ENCODE measurements at regions not wholly inside any gene's neighbourhood (a gene's known extent, or its start where the extent isn't known, plus 50 kb on each side); places are given as distances from the start of the nearest gene placed in this dataset.

DNA sequence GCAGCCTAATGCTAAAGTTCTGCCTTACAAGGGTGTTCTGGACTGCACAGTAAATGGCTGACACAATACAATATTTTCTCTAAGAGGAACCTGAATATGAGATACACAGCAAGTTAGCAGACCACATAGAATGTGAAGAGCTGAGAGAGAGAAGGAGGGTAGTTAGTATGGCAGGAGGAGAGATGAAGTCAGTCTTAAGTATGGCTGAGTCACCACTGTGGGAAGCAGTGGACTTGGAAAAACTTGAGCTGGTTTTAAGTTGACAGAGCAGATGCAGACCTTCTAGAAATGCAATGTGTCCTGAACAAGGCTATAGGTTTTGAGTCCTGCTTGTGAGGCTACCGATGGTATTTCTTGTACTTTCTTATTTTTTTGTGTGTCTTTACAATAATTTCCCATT is 172.5 kb downstream of the SH2D1A start:
- DNase-seq (ENCODE audit: low read depth in 2 of 3, low spot score in 2 of 3) = no peak

DNA sequence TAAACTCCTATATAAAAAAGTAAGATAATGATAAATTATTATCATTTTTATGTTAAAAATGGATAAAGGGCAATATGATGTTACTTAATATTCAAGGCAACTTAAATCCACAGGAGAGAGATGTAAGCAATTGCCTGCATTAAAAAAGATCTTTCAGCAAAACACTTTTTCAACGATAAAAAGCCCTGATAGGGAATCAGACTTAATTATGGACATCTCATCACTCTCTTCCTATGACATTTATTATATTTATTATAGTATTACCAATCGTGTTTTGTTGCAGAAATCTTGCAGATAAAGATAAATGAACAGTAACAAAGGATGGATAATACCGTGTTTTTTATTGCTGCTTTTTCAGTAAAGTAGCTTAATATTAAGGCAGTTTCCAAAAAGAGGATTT is 178.5 kb downstream of the SH2D1A start:
- DNase-seq (ENCODE audit: low read depth in 2 of 3, low spot score in 2 of 3) = no peak

DNA sequence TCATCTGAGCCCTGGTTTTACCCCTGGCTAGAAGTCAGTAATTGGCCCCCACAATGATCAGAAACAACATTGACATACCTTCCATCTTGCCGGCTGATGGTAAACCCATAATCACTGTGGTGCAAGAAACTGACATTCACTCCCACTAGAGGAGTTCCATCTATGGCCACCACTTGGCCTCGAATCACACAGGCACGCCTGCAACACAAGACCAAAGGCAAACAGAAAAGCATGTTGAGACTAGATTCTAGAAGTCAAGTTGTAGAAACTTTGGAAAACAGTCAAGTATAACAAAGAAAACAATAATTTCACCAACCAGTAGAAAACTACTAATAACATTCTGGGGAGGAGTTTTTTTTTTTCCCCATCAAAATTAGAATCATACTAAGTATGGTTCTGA is 183.4 kb downstream of the SH2D1A start:
- no peak for DNase-seq (ENCODE audit: low read depth in 2 of 3, low spot score in 2 of 3)

DNA sequence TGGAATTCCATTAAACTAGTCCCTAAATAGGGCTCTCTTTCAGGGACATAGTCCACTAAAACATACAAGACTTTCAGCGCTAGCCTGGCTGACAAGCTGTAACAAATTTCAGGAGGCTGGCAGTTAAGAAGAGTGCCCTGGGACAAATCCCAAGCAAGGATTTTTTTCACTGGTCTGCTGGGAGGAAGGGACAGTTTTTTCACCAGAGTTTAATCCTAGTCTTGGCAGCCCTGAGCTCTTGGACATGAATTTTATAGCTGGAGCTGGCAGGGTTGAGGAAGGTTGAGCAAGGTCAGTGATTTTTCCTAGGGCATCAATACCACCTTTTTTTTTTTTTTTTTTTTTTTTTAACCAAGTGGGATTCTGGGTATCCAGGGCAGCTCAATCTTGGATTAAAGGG is 184.4 kb downstream of the SH2D1A start:
- DNase-seq (ENCODE audit: low read depth in 2 of 3, low spot score in 2 of 3) = no peak

DNA sequence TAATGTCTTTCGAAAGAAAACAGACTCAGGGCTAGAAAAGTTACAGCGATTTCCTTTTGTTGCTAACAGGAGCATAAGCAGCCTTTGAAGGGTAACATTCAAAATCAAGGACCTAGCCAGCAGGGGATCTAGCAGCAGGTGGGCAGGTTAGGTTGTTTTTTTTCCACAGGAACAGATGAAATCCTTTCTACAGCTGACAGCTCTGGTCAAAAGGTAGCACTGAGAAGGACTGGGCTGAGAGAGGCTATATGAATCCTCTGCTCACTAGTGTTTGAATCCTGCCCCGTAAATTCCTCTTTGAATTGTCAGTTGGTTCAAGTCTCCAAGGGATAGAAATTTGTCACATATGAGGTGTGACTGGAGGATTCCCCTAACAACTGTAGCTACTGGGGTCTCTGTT is 188.2 kb downstream of the SH2D1A start:
- no peak for DNase-seq (ENCODE audit: low read depth in 2 of 3, low spot score in 2 of 3)

DNA sequence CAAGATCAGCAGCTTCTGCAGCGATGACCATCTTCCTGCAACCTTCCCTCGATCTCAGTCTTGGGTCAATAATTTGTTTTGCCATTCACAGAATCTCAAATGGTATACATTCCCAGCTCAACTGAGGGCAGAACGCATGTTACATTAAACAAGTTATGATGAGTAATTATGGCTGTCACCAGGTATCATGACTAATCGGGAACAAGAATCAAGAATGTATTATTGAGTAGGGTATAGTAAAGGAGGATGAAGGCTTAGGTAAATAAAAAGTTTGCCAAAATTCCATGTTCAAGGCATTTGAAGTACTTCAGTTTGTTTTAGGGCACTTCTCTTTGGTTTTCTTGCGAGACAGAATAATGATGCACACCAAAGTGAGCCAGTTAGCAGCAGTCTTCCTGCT is 194.1 kb downstream of the SH2D1A start:
- DNase-seq (ENCODE audit: low read depth in 2 of 3, low spot score in 2 of 3) = no peak

DNA sequence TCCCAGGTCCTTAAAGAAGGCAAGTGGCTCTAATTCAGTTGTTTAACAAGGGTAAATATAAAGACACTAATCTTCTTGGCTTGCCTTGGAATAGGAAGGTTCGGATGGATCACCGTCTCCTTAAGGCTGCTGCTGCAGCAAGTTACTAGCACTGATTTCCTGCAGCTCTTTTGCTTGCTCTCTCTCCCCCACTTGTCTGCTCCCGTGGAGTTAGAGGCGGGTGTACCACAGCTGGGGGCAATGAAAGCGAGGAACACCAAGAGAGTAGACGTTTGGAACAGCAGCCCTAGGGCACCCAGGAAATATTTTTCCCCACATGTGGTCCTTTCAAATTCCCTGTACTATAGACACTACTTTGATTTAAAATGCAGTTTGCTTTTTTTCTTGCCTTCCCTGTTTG is 202.2 kb downstream of the SH2D1A start:
- DNase-seq (ENCODE audit: low read depth in 2 of 3, low spot score in 2 of 3) = no peak

DNA sequence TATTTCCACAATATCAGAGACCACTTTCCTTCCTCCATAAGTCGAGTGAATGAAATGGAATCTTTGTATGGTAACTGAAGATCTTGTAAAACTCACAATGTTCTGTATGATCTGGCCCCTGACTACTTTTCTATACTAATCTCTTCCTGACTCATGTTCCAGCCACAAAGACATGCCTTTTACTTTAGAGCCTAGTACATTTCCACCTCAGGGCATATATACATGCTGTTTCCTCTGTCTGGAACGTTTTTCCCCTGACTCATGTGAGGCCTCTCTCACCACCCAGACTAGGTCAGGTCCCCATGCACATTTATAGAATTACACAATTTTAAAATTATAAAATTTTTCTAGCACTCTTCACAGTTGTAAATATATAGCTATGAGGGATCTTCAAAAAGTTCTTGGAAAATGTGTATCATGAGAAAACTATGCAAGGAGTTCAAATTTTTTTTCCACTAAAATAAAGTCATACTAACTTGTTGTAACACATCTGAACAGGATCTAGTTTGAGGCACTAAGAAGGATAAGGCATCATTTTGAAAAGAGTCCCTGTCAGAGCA is 208.8 kb downstream of the SH2D1A start:
- no peak for DNase-seq (ENCODE audit: low read depth in 2 of 3, low spot score in 2 of 3)

DNA sequence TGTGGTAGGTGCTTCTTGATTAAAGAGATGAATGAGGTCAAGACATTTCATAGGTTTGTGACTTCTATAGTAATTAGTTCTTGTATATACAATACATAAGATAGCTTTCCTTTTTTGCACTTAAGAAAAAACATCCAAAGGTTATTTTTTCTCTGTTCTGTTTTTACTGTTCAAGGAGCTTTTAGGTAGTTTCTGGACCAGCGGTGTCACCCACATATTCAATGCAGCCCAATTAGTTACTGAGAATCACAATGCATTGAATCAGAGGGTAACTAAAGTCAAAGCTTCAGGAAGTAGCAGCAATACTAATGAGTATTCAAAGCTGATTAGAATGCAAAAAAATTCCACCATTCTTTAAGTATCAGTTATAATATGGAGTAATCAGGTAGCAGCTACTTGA is 211.6 kb downstream of the SH2D1A start:
- no peak for DNase-seq (ENCODE audit: low read depth in 2 of 3, low spot score in 2 of 3)

DNA sequence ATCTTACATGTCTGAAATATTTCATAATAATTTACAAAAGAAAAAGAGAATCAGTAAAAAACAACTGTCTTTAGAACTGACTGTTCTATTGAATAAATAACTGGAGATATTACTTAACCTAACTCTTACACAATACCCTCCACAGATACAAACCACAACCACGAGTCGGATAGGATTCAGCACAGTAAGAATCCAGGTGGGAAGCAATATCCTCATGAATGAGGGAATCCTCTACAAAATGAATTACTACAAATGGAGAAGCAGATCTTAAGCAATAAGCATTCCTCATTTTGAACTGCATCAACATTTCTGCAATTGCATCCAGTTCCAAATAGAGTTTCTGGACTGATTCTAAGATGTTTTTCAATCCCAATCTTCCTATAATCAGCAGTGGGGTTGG is 227.1 kb downstream of the SH2D1A start:
- DNase-seq (ENCODE audit: low read depth in 2 of 3, low spot score in 2 of 3) = no peak

DNA sequence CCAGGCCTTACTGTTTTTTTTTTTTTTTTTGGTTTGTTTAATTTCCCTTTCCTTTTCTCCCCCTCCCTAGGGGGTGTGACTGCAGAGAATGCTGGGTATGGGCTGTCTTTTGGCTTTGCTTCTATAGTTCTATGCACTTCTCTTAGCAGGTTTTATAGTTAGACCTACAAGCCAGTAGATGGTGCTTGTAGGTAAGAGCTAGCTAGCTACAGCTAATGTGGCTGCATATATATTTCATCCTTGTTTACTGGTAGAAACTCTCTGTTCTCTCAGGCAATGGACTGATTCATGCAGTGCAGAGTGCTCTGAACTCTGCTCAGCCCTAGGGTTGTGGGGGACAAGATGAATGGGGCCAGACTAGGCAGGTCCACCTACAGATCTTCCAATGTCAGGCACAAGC is 246.4 kb downstream of the SH2D1A start:
- no peak for DNase-seq (ENCODE audit: low read depth in 2 of 3, low spot score in 2 of 3)

DNA sequence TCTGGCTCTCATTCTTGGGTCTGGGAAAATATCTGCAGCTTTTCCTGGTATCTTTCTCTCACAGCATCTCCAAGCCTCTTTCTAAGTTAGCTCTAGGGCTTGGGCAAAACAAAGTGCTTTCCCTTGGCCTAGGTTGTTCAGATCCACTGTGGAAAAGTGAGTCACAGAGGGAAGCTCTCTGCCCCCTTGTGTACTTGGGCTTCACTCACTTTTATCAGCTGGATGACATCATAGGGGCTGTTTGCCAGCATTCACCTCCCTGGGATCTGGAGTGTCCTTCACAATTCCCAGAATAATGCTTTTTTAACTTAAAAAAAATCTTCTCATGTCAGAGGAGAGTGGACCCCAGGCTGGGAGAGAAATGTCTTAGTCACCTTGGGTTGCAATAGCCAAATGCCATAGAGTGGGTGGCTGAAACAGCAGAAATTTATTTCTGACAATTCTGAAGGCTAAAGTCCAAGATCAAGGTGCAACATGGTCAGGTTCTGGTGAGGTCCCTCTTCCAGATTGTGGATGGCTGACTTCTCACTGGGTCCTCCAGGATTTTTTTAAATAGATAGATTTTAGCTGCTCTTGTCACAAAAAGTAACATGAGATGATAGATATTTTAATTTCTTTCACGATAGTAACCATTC is 247.8 kb downstream of the SH2D1A start:
- DNase-seq (ENCODE audit: low read depth in 2 of 3, low spot score in 2 of 3) = no peak

DNA sequence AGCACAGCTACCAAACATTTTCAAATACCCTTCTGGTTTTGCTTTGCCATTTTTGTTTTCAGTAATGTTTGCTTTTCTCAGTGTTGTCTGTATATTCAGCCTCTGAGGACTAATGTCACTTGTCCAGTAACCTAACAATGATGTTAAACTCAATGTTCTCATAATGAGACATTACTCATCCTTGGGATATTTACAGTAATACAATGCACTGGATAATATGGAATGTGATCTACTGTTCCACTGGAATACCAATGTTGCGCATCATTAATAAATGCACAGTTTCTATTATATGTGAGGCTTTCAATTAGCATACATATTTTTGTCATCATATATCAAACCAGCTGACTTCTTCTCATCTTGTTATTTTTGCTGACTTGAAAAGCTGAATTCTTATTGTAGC is 259.1 kb downstream of the SH2D1A start:
- DNase-seq (ENCODE audit: low read depth in 2 of 3, low spot score in 2 of 3) = no peak

DNA sequence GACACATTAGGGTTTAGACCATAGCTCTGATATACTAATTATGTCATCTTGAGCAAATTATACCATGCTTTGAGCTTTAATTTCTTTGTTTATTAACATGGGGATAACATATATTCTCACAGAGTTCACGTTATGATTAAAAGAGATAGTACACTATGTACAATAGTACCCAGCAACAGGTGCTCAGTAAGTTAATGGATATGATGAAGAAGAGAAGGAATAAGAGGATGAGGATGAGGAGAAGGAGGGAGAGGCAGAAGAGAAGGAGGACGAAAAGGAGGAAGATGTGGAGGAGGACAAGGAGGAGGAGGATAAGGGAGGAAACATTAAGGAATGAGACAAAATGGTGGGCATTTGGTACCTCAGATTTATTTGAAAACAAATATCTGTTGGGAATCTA is 260.4 kb downstream of the SH2D1A start:
- no peak for DNase-seq (ENCODE audit: low read depth in 2 of 3, low spot score in 2 of 3)

DNA sequence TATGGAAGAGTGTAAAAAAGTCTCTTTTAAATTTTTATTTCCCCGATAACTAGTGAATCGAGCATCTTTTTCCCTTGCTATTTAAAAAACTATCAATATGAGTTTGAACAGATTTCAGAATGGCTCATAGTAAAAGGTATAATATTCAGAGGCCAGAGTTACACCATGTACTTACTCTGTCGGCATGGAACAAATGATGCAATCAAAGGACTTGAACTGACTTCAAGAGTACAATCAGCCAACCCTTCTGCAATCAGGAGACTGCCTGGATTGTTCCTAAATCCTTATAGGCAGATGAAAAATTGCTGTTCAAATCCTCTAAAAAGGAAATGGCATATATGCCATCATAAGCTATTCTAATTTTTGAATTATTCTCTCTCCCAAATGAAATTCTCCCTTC is 273.3 kb downstream of the SH2D1A start:
- no peak for DNase-seq (ENCODE audit: low read depth in 2 of 3, low spot score in 2 of 3)

DNA sequence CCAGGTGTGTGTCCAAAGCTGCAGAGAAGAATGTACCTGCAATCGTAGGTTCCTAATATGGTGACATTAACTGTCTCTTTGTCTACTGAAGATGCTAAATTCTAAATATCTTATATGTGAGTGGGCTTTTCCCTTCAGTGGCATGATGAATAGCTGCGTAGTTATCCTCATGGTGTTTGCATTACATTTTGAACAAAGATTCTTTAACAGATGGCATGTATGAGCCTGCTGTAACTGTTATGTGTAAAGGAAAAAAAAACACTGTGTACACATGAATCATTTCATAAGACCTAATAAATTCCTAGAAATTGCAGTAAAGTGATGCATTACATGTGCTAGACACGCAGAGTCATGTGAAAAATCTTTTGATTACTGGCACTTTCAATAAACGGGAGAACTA is 288.0 kb downstream of the SH2D1A start:
- DNase-seq (ENCODE audit: low read depth in 2 of 3, low spot score in 2 of 3) = no peak

DNA sequence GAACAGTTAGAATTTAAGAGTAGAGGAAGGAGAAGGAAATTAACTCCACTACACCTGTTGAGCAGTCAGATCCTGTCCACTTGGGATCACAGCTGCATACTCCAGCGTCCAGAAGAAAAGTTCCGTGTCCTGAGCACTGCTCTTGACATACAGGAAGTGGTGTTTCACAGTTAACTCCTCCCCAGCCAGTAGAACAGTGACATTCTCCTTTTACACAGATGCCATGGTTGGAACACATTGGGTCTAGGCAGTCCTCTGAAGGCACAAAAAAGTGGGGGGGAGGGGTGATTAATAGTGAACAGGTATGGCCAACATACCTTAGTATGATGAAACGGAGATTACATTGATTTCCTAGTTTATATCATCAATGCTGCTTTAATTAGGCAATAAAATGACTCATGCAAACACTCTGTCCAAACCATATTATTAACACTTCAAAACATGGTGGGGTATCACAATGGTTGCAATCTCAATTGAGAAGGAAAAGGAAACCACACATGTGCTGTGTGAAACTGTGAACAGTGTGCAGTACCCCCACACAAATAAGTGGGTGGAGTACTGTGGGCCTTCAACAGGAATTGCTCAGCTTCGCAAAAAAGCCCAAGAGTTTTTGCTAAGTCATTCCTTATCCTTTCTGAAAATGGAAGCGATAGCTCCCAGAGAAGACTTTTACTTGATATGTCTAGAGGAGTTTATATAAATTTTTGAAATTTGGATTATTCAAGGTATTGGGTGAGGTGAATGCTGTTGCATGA is 295.6 kb downstream of the SH2D1A start:
- no peak for DNase-seq (ENCODE audit: low read depth in 2 of 3, low spot score in 2 of 3)

DNA sequence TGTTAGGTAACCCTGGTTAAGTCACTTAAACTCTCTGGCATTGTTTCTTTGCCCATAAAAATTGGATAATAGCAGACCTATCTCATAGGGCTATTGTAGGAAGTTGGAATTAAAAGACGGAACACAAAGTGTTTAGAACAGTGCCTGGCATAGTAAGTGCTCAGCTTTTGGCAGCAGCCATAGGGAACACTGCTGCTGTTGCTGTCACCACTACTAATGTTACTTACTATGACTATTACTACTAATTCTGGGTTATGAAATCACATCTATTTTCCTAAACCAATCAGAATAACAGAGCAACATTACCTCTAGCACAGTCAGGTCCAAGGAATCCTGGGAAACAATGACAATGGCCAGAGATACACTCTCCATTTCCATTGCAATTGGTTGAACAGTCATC is 300.0 kb downstream of the SH2D1A start:
- DNase-seq (ENCODE audit: low read depth in 2 of 3, low spot score in 2 of 3) = no peak

DNA sequence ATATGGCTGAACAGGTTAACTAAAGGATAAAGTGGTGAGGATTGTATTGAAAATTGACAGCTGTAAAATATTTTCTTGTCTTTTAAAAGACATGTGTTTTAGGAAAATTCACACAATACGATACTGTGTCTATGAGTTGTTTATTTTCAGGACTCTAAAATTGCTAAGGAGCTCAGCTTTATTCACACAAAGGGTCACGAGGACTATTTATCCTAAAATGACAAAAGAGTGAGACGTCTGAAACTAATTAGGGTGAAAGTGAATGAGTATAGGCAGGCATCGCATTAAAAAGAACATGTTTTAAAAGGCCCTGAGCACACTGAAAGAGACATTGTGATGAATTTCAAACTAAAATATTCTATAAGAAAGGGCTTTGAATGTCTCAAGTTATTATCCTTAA is 304.7 kb downstream of the SH2D1A start:
- no peak for DNase-seq (ENCODE audit: low read depth in 2 of 3, low spot score in 2 of 3)

DNA sequence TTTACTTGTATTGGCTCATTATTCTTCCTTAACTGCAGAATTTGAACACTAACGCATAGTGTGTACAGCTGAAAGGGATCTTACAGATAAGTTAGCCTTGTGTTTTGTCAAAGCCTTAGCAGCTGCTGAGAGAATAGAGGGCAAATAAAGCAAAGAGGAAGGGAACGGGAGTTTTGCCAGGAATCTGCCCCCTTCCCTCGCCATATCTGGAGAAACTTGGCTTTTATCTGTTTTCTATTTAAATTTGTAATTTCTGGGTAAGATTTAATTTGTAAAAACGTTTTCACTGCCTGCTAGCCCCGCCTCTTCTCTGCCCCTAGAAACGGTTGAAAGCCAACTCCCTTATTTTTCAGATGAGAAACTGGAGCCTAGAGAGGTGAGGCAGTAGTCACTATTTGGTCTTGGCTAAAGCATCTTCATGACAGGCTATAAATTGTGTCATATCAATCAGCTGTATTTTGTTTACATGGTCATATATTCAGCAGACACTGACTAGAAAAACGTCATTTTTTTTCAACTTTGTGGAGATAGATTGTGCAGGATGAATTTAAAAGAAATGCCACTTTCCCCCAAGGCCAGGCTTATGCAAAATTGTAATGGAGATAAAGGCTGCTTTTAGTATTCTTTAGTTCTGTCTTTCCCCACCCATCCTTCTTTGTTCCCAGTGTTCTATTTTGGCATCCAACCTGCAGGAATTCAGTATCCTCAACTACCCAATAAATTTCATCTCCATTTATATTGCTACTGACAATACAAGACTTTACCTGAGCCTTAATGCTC is 319.4 kb downstream of the SH2D1A start:
- DNase-seq (ENCODE audit: low read depth in 2 of 3, low spot score in 2 of 3) = no peak

DNA sequence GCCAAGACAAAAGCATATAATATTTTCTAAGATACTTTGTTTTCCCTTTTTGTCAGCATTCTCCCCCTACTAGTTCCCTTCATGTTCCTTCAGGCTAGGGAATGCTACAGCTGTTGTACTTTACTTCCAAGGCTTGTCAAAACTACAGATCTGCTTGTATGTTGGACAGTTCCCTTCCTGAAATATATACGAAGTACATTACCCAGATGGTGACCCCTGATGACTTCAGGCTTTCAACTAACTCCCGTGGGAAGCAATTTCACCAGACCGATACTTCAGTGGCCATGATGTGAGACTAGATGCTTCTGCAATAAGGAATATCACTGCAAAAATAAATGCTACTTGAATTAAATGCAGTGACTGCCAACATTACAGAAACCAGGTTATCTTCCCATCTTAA is 332.8 kb downstream of the SH2D1A start:
- DNase-seq (ENCODE audit: low read depth in 2 of 3, low spot score in 2 of 3) = no peak

DNA sequence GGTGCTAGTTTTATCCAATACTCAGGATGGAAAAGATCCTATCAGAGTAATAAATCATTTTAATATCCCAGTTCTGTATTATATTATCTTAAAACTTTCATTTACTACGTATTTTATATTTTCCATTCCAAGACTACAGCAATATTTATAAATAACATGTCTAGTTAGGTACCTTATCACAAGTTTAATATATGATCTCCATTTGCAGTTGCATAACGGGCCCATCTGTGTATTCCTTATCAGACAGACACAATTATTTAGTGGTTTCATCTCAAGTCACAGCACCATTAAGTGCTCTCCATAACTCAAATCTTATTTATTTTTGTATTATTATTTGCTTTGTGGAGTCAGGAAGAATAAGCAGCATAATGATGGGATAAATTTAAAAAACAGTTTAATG is 333.9 kb downstream of the SH2D1A start:
- no peak for DNase-seq (ENCODE audit: low read depth in 2 of 3, low spot score in 2 of 3)
